ENCODE measurements at regions not wholly inside any gene's neighbourhood (a gene's known extent, or its start where the extent isn't known, plus 50 kb on each side); places are given as distances from the start of the nearest gene placed in this dataset.

DNA sequence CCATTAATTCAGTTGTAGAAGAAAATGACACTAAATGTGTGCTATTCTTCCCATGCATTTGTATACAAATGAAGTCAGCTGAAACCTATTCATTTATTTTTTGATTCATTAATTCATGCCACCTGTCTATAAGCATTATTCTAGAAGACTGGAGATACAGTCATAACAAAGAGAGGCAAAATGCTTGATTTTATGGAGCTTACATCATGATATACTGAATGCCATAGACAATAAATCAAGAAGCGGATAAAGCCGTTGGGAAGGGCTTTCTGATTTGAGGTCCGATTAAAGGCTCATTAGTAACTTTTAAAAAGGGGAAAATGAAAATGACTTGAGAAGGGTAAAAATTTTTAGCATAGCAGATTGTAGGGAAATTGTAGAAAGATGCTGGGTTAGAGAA, 494.9 kb downstream of the RERGL start:
- Mint-ChIP-seq H3K9me3 (ENCODE audit: insufficient read depth) (no peaks in the 10 kb centered on the region), H3K4me1 (no peaks in the 10 kb centered on the region), H3K27me3 (no peaks in the 10 kb centered on the region), H3K4me3 (no peak overlapping the region), H3K27ac (no peak overlapping the region)
- TF ChIP-seq EZH2 (IDR thresholded peaks at IDR 0.05; ENCODE audit: borderline replicate concordance, insufficient read depth, low read depth, low read length, poor library complexity, severe bottlenecking): no peak
- TF ChIP-seq, protein P1, sequence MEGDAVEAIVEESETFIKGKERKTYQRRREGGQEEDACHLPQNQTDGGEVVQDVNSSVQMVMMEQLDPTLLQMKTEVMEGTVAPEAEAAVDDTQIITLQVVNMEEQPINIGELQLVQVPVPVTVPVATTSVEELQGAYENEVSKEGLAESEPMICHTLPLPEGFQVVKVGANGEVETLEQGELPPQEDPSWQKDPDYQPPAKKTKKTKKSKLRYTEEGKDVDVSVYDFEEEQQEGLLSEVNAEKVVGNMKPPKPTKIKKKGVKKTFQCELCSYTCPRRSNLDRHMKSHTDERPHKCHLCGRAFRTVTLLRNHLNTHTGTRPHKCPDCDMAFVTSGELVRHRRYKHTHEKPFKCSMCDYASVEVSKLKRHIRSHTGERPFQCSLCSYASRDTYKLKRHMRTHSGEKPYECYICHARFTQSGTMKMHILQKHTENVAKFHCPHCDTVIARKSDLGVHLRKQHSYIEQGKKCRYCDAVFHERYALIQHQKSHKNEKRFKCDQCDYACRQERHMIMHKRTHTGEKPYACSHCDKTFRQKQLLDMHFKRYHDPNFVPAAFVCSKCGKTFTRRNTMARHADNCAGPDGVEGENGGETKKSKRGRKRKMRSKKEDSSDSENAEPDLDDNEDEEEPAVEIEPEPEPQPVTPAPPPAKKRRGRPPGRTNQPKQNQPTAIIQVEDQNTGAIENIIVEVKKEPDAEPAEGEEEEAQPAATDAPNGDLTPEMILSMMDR (IDR thresholded peaks at IDR 0.05): no peak
- H3K27ac ChIP-seq (ENCODE audit: low read length in 2 of 2): no peak overlapping the region
- CTCF ChIA-PET: no interaction called here
- H3K79me2 ChIP-seq (ENCODE audit: control insufficient read depth, insufficient read depth, low read length): no peaks in the 10 kb centered on the region
- no peaks in the 10 kb centered on the region for H4K20me1 ChIP-seq (ENCODE audit: control insufficient read depth, insufficient read depth, low read length, poor library complexity, severe bottlenecking)
- POLR2A ChIA-PET: no interaction called here
- WGBS (ENCODE audit: insufficient coverage): 100% methylated on average over 3 of the region's 3 CpGs
- no peak overlapping the region for H3K4me2 ChIP-seq (replicated peaks; ENCODE audit: low read depth, low read length, poor library complexity, severe bottlenecking)
- no peaks in the 10 kb centered on the region for H3K36me3 ChIP-seq (replicated peaks in 1 of 2; ENCODE audit: control extremely low read depth in 1 of 2, control insufficient read depth in 1 of 2, extremely low read depth in 1 of 2, insufficient read depth in 2 of 2, low read length in 1 of 2)
- H3K9ac ChIP-seq (ENCODE audit: low read length): no peak overlapping the region
- H3K4me1 ChIP-seq (ENCODE audit: control insufficient read depth in 2 of 2, insufficient read depth in 2 of 2, low read length in 2 of 2): no peaks in the 10 kb centered on the region
- intact Hi-C loops (cut with micrococcal nuclease): no loop called here
- ATAC-seq (ENCODE audit: low read depth): no peak
- H2AFZ ChIP-seq (ENCODE audit: insufficient read depth, low read depth, low read length, poor library complexity, severe bottlenecking): no peak overlapping the region
- no peaks in the 10 kb centered on the region for H3K27me3 ChIP-seq (replicated peaks in 1 of 4; ENCODE audit: control extremely low read depth in 1 of 4, control insufficient read depth in 3 of 4, insufficient read depth in 4 of 4, low read length in 3 of 4)
- no peak for DNase-seq
- no peak overlapping the region for H3K4me3 ChIP-seq (ENCODE audit: control extremely low read depth in 1 of 5, extremely low read depth in 1 of 5, insufficient read depth in 1 of 5, low read depth in 2 of 5, low read length in 4 of 5)
- no peaks in the 10 kb centered on the region for H3K9me3 ChIP-seq (ENCODE audit: control extremely low read depth in 1 of 3, control insufficient read depth in 2 of 3, insufficient read depth in 1 of 3, low read length in 2 of 3)

DNA sequence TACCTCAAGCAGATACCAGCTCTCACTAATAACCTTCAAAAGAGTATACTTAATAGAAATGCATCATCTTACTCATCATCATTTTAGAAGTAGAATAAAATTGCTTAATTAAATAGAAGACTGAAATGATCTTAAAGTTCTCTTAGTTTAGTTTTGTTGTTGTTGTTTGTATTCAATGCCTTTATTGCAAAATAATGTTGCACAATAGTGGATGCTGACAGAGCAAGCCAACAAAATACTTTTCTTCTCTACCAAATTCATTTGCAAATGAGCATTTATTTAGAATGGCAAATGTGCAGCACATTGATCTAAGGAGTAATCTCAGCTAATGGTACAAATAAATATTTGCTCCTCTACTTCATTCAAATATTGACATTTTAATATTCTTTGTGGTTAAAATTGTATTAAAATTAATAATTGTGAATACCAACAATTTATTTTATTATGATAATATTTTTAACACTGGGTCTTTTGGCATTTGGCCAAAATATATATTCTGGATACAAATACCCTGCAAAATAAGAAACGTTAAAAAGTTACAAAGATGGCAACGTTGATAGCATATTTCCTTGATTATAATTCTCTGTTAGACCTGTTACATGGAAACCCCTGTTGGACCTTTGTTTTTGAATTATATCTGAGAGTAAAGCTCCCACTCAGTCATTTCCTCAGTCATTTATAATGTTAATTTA, 496.1 kb downstream of the RERGL start:
- no peak overlapping the region for H3K4me3 ChIP-seq (ENCODE audit: control extremely low read depth in 1 of 5, extremely low read depth in 1 of 5, insufficient read depth in 1 of 5, low read depth in 2 of 5, low read length in 4 of 5)
- H3K9ac ChIP-seq (ENCODE audit: low read length): no peak overlapping the region
- no peaks in the 10 kb centered on the region for H3K4me1 ChIP-seq (ENCODE audit: control insufficient read depth in 2 of 2, insufficient read depth in 2 of 2, low read length in 2 of 2)
- no peaks in the 10 kb centered on the region for H3K36me3 ChIP-seq (replicated peaks in 1 of 2; ENCODE audit: control extremely low read depth in 1 of 2, control insufficient read depth in 1 of 2, extremely low read depth in 1 of 2, insufficient read depth in 2 of 2, low read length in 1 of 2)
- no peak for ATAC-seq (ENCODE audit: low read depth)
- Mint-ChIP-seq H3K4me3 (no peak overlapping the region), H3K27me3 (no peaks in the 10 kb centered on the region), H3K4me1 (no peaks in the 10 kb centered on the region), H3K9me3 (ENCODE audit: insufficient read depth) (peaks cover 2% of the 10 kb centered on the region), H3K27ac (no peak overlapping the region)
- TF ChIP-seq, protein P1 (IDR thresholded peaks at IDR 0.05): no peak
- no peak for TF ChIP-seq EZH2 (IDR thresholded peaks at IDR 0.05; ENCODE audit: borderline replicate concordance, insufficient read depth, low read depth, low read length, poor library complexity, severe bottlenecking)
- H3K79me2 ChIP-seq (ENCODE audit: control insufficient read depth, insufficient read depth, low read length): no peaks in the 10 kb centered on the region
- no peak for DNase-seq
- no CpG with 5 or more reads among the region's 2 CpGs for WGBS (ENCODE audit: insufficient coverage)
- H4K20me1 ChIP-seq (ENCODE audit: control insufficient read depth, insufficient read depth, low read length, poor library complexity, severe bottlenecking): no peaks in the 10 kb centered on the region
- CTCF ChIA-PET: no interaction called here
- H3K27ac ChIP-seq (ENCODE audit: low read length in 2 of 2): no peak overlapping the region
- no peaks in the 10 kb centered on the region for H3K27me3 ChIP-seq (replicated peaks in 1 of 4; ENCODE audit: control extremely low read depth in 1 of 4, control insufficient read depth in 3 of 4, insufficient read depth in 4 of 4, low read length in 3 of 4)
- no peak overlapping the region for H2AFZ ChIP-seq (ENCODE audit: insufficient read depth, low read depth, low read length, poor library complexity, severe bottlenecking)
- intact Hi-C loops (cut with micrococcal nuclease): no loop called here
- H3K4me2 ChIP-seq (replicated peaks; ENCODE audit: low read depth, low read length, poor library complexity, severe bottlenecking): no peak overlapping the region
- POLR2A ChIA-PET: no interaction called here
- no peaks in the 10 kb centered on the region for H3K9me3 ChIP-seq (ENCODE audit: control extremely low read depth in 1 of 3, control insufficient read depth in 2 of 3, insufficient read depth in 1 of 3, low read length in 2 of 3)

All from B cell (primary cell).